ENCODE measurements at regions not wholly inside any gene's neighbourhood (a gene's known extent, or its start where the extent isn't known, plus 50 kb on each side); places are given as distances from the start of the nearest gene placed in this dataset.

- no peak for TF ChIP-seq CTCF (IDR thresholded peaks at IDR 0.05)
- TF ChIP-seq TCF7L2 (IDR thresholded peaks at IDR 0.05; ENCODE audit: low read depth, low read length) = no peak
- TF ChIP-seq POLR2AphosphoS5 (IDR thresholded peaks at IDR 0.05; ENCODE audit: low read depth, low read length) = no peak
Observed at GRCh38 chr2:14872779-14873325, 240.3 kb downstream of the LRATD1 start.

All from Panc1 (cell line).